Heart right ventricle (tissue), 16 donors: ENCODE measurements at regions not wholly inside any gene's neighbourhood (a gene's known extent, or its start where the extent isn't known, plus 50 kb on each side); places are given as distances from the start of the nearest gene placed in this dataset.

ENCODE experiments used
- ATAC-seq, 8 donors: fragments of 200-7000 bp; cut with Tn5 transposase; one replicate each; pipeline ENCODE4 v1.9.1; 2020; ENCODE audit warnings: mild to moderate bottlenecking in 8 of 8, moderate library complexity in 8 of 8, moderate number of reproducible peaks in 1 of 8
- DNase-seq, 2 donors: peaks; one replicate each; pipeline ENCODE4 v3.0.0-alpha.2; 2020
- H3K27ac ChIP-seq, 10 donors: fragments of 200-600 bp; sonication (generic) in 2 of 10; one replicate each; pipeline versions ENCODE4 v1.5.0 to v1.8.0; 2020 to 2022; ENCODE audit warnings: mild to moderate bottlenecking in 3 of 10
- H3K27me3 ChIP-seq, 7 donors: fragments of 200-600 bp; one replicate each; pipeline ENCODE4 v1.8.0; 2021 to 2022; ENCODE audit warnings: mild to moderate bottlenecking in 2 of 7
- H3K36me3 ChIP-seq, 9 donors: fragments of 200-600 bp; sonication (generic) in 1 of 9; one replicate each; pipeline versions ENCODE4 v1.5.0 to v1.8.0; 2020 to 2022; ENCODE audit warnings: mild to moderate bottlenecking in 2 of 9
- H3K4me1 ChIP-seq, 9 donors: fragments of 200-600 bp; sonication (generic) in 1 of 9; one replicate each; pipeline versions ENCODE4 v1.5.0 to v1.8.0; 2020 to 2022; ENCODE audit warnings: mild to moderate bottlenecking in 4 of 9
- H3K4me3 ChIP-seq, 10 donors: fragments of 200-600 bp; sonication (generic) in 2 of 10; one replicate each; pipeline versions ENCODE4 v1.5.0 to v1.8.0; 2020 to 2022; ENCODE audit warnings: mild to moderate bottlenecking in 7 of 10, moderate library complexity in 2 of 10
- H3K9me3 ChIP-seq, 11 donors: fragments of 200-600 bp in 10 of 11; sonication (generic) in 2 of 11; one replicate each; pipeline versions ENCODE4 v1.5.0 to v1.8.0; 2013 to 2022; ENCODE audit warnings: mild to moderate bottlenecking in 2 of 11, control low read depth in 1 of 11, moderate library complexity in 1 of 11
- CTCF ChIP-seq, 9 donors: fragments of 200-600 bp; sonication (generic) in 2 of 9; IDR thresholded peaks; one replicate each; pipeline versions ENCODE4 v1.5.0 to v1.8.0; 2021 to 2022; ENCODE audit warnings: antibody characterized with exemption in 9 of 9, mild to moderate bottlenecking in 5 of 9, moderate library complexity in 1 of 9
- WGBS, 2 donors: extraction: QIAGEN DNeasy Blood & Tissue Kit; methylation state at CpG; one replicate each; pipeline ENCODE4 v1.1.7; 2013; ENCODE audit warnings: inconsistent platforms in 1 of 2; 5-methylcytosine and 5-hydroxymethylcytosine counted together
- intact Hi-C, 10 donors: fragments of 100-400 bp; cut with DNase I; formaldehyde crosslinking; loops; one replicate each; pipeline versions ENCODE4 v1.11.1 to v1.14.2; 2022
- donor health status: Arrhythmogenic right ventricular cardiomyopathy.
- donor health status: ischemic (EF 13 %, LVEDD 7.1; RV severe dilation, severe dysfunction).
- donor health status: healthy with polysubstance abuse.
- donor health status: DM: no; HTN: yes; CAD: no.
- donor health status: DM: no; HTN: no; CAD: no.
- donor health status: ischemic (EF 25% LVEDD 6.9; RV normal size, moderate dysfunction).
- donor health status: ischemic (EF 25% LVEDD 5.7; RV mildly dilated, moderate dysfunction).
- donor health status: healthy.
- donor health status: DM: yes; HTN: yes; CAD: no.
- donor health status: Ischemic cardiomyopathy.
- donor health status: ischemic (EF 35%, LVEDD 5.7; RV mildly dilated, moderate dysfunction).
- donor health status: nonischemic (EF 11% LVEDD 7.7; RV severe dilation, severe dysfunction).
- donor health status: DM: yes; HTN: yes; CAD: no.
- donor health status: PGD.
- donor health status: ischemic (EF 29% LVEDD 5.4; RV normal size, mild dysfunction).
- donor health status: nonischemic (EF 23%, LVEDD 6.1; RV moderate dilation, normal function).

GRCh38 chrX:124860736-124861135, 458.9 kb upstream of the TEX13C start:
- no peak overlapping the region for H3K27ac ChIP-seq
- no peaks in the 10 kb centered on the region for H3K36me3 ChIP-seq
- H3K4me1 ChIP-seq = no peaks in the 10 kb centered on the region
- TF ChIP-seq CTCF (IDR thresholded peaks at IDR 0.05) = no peak
- ATAC-seq (no peak), DNase-seq (no peak)
- WGBS, 2 donors = 30 to 34% methylated on average over 5 of the region's 5 CpGs
- peaks cover 0 to 6% (median 0%) of the 10 kb centered on the region in 11 donors for H3K9me3 ChIP-seq
- H3K4me3 ChIP-seq = no peak overlapping the region
- H3K27me3 ChIP-seq = no peaks in the 10 kb centered on the region
- intact Hi-C loops = no loop called here

GRCh38 chrX:124862301-124862700, 457.4 kb upstream of the TEX13C start:
- H3K4me3 ChIP-seq = no peak overlapping the region
- no peaks in the 10 kb centered on the region for H3K27me3 ChIP-seq
- WGBS, 2 donors = 80 to 82% methylated on average over 4 of the region's 4 CpGs
- TF ChIP-seq CTCF (IDR thresholded peaks at IDR 0.05) = no peak
- H3K36me3 ChIP-seq = no peaks in the 10 kb centered on the region
- intact Hi-C loops = no loop called here
- H3K9me3 ChIP-seq = peaks cover 0 to 8% (median 0%) of the 10 kb centered on the region in 11 donors
- no peaks in the 10 kb centered on the region for H3K4me1 ChIP-seq
- ATAC-seq = no peak
- H3K27ac ChIP-seq = no peak overlapping the region
- no peak for DNase-seq

GRCh38 chrX:124863303-124863702, 456.4 kb upstream of the TEX13C start:
- no peaks in the 10 kb centered on the region for H3K27me3 ChIP-seq
- no peak for DNase-seq
- intact Hi-C loops = no loop called here
- H3K4me3 ChIP-seq = no peak overlapping the region
- H3K27ac ChIP-seq = no peak overlapping the region
- no peaks in the 10 kb centered on the region for H3K36me3 ChIP-seq
- no peak for ATAC-seq
- H3K4me1 ChIP-seq = no peaks in the 10 kb centered on the region
- no peak for TF ChIP-seq CTCF (IDR thresholded peaks at IDR 0.05)
- H3K9me3 ChIP-seq = peaks cover 0 to 17% (median 5%) of the 10 kb centered on the region in 11 donors
- WGBS, 2 donors = 57 to 59% methylated on average over 5 of the region's 5 CpGs

GRCh38 chrX:124887572-124887971, 432.1 kb upstream of the TEX13C start:
- Histone ChIP-seq H3K4me1 (no peaks in the 10 kb centered on the region), H3K4me3 (no peak overlapping the region), H3K9me3 (no peaks in the 10 kb centered on the region), H3K27me3 (no peaks in the 10 kb centered on the region), H3K27ac (no peak overlapping the region), H3K36me3 (no peaks in the 10 kb centered on the region)
- intact Hi-C loops = no loop called here
- WGBS, 2 donors = 21 to 56% methylated on average over 1 of the region's 1 CpG
- DNase-seq = no peak
- ATAC-seq = no peak
- no peak for TF ChIP-seq CTCF (IDR thresholded peaks at IDR 0.05)

- Histone ChIP-seq H3K27ac (no peak overlapping the region), H3K4me1 (no peaks in the 10 kb centered on the region), H3K27me3 (no peaks in the 10 kb centered on the region), H3K9me3 (no peaks in the 10 kb centered on the region), H3K4me3 (no peak overlapping the region), H3K36me3 (no peaks in the 10 kb centered on the region)
- ATAC-seq (no peak), DNase-seq (no peak)
- WGBS, 2 donors = 49 to 54% methylated on average over 4 of the region's 4 CpGs
- no peak for TF ChIP-seq CTCF (IDR thresholded peaks at IDR 0.05)
- intact Hi-C loops = no loop called here
These were observed 423.7 kb upstream of the TEX13C start for GRCh38 chrX:124895947-124896346.
